Rectal smooth muscle tissue (tissue), 1 donor: ENCODE measurements at regions not wholly inside any gene's neighbourhood (a gene's known extent, or its start where the extent isn't known, plus 50 kb on each side); places are given as distances from the start of the nearest gene placed in this dataset.
"Not testable (repeated sequence)": the region's sequence is repeated elsewhere in the genome, so short reads cannot be mapped to it uniquely, and the experiment has no call there.

ENCODE experiments used
- H3K27ac ChIP-seq: one replicate; pipeline ENCODE4 v1.7.0; 2013; ENCODE audit warnings: low read depth, low read length, inconsistent platforms
- H3K27me3 ChIP-seq: one replicate; pipeline ENCODE4 v1.7.0; 2013; ENCODE audit warnings: low read length; ENCODE audit not compliant: control insufficient read depth, insufficient read depth
- H3K36me3 ChIP-seq: one replicate; pipeline ENCODE4 v1.7.0; 2013; ENCODE audit warnings: low read length; ENCODE audit not compliant: control insufficient read depth, insufficient read depth
- H3K4me1 ChIP-seq: one replicate; pipeline ENCODE4 v1.7.0; 2013; ENCODE audit warnings: low read length; ENCODE audit not compliant: control insufficient read depth, insufficient read depth
- H3K4me3 ChIP-seq: one replicate; pipeline ENCODE4 v1.7.0; 2013; ENCODE audit warnings: low read length
- H3K9ac ChIP-seq: one replicate; pipeline ENCODE4 v1.7.0; 2013; ENCODE audit warnings: low read length

DNA sequence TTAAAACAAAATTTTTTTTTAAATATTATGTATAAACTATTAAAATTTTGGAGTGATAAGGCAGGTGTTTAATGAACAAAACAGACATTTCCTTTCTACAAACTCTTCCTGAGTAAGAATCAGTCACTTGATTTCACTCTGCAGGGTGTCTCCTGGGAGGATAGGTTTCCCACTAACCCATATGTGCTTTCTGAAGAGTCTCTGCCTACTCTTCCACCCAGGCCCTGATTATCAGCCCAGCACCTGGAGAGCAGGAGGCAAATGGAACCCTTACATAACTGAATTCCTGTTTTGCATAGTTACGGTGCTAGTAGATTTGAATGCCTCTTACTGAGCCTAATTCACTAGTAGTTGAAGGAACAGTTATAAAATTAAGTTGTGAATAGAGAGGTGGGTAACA lies 1718.6 kb downstream of the SUCLG1 start:
- Histone ChIP-seq H3K36me3 (no peaks in the 10 kb centered on the region), H3K9ac (no peak overlapping the region), H3K4me3 (no peak overlapping the region)

DNA sequence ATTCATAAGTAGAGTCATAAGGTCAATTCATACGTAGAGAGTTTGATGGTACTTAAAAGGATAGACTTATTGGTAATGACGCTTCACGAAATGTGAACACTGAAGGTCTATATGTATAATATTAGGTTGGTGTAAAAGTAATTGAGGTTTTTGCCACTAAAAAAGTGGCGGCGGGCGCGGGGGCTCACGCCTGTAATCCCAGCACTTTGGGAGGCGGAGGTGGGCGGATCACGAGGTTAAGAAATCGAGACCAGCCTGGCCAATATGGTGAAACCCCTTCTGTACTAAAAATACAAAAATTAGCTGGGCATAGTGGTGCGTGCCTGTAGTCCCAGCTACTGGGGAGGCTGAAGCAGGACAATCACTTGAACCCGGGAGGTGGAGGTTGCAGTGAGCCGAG lies 1721.1 kb downstream of the SUCLG1 start:
- H3K27me3 ChIP-seq, H3K9ac ChIP-seq, H3K36me3 ChIP-seq, H3K27ac ChIP-seq, H3K4me1 ChIP-seq, H3K4me3 ChIP-seq: not testable (repeated sequence)

More for the DNA sequence above, 1718.6 kb downstream of the SUCLG1 start:
- no peak overlapping the region for H3K27ac ChIP-seq
- H3K27me3 ChIP-seq = no peaks in the 10 kb centered on the region
- H3K4me1 ChIP-seq = no peaks in the 10 kb centered on the region

DNA sequence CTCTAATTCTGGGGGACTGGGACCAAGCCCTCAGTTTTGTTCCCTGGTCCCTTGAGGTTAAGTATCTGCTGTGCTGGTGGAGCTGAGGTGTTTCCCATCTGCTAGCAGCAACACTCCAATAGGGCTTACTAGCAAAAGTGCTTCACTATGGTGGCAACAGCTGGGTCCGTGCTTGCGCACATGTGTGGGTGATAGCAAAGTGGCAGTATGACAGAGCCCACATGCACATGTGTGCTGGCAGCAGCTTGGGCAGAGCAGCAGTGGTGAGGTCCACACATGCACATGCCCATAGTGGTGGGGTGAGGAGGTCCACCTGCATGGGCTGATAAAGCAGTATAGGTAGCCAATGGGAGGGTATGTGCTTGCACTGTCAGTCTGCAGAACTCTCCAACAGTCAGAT lies 1723.7 kb downstream of the SUCLG1 start:
- no peaks in the 10 kb centered on the region for H3K36me3 ChIP-seq
- no peaks in the 10 kb centered on the region for H3K4me1 ChIP-seq
- no peak overlapping the region for H3K27ac ChIP-seq
- no peak overlapping the region for H3K4me3 ChIP-seq
- H3K27me3 ChIP-seq = no peaks in the 10 kb centered on the region
- H3K9ac ChIP-seq = no peak overlapping the region

DNA sequence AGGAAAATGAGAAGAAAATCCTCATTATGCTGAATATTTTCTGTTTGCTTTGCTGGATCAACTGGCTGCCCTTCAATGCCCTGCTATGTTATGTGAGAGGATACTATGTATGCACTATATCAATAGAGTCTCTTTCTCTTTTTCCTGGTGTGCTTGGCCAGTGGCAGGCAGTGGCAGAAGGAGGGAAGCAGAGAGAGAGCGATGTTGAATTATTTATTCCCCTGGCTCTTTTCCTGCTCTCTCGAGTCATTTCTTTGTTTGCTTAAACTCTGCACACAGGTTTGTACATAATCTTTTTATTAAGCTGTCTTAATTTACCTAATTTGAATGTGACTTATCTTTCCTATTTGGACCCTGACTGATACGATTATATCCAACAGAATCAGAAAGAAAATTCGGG lies 1727.3 kb downstream of the SUCLG1 start:
- Histone ChIP-seq H3K36me3 (no peaks in the 10 kb centered on the region), H3K9ac (no peak overlapping the region)

DNA sequence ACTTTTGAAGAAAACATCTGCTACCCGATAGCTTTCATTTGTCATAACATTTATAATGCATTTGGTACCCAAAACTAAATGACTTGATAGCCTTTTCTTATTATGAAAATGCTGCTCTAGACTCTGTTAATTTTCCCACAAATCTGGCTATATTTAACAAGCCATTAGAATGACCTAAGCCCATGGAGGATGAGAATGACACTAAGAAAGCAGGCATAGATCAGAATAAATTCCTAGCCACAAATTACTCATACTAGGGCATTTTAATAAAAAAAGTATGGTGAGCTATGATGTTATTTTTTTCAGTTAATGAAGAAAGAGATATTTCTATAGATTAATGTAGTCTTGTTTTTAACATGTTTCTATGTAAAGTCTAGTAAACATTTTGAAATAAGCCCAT lies 1728.3 kb downstream of the SUCLG1 start:
- Histone ChIP-seq H3K36me3 (no peaks in the 10 kb centered on the region), H3K4me3 (no peak overlapping the region), H3K27ac (no peak overlapping the region), H3K27me3 (no peaks in the 10 kb centered on the region), H3K9ac (no peak overlapping the region), H3K4me1 (no peaks in the 10 kb centered on the region)

More for the DNA sequence above, 1727.3 kb downstream of the SUCLG1 start:
- H3K4me1 ChIP-seq = no peaks in the 10 kb centered on the region
- H3K4me3 ChIP-seq = no peak overlapping the region
- H3K27ac ChIP-seq = no peak overlapping the region
- H3K27me3 ChIP-seq = no peaks in the 10 kb centered on the region

DNA sequence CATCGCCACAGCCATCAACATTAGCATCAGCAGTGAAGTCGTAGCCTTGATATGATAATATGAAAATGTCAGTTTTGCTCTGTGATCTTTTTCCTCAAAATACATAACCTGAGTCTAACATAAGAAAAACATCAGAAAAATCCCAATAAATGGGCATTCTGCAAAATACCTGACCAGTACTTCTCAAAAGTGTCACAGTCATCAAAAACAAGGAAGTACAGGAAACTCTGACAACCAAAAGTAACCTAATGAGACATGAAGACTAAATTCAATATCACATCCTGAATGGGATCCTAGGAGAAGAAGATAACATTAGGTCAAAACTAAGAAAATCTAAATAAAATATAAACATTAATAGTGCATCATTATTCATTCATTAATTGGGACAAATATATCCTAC lies 1731.0 kb downstream of the SUCLG1 start:
- Histone ChIP-seq H3K9ac (no peak overlapping the region), H3K27ac (no peak overlapping the region), H3K36me3 (no peaks in the 10 kb centered on the region), H3K4me3 (no peak overlapping the region), H3K27me3 (no peaks in the 10 kb centered on the region), H3K4me1 (no peaks in the 10 kb centered on the region)

GRCh38 chr2:82708681-82709080 lies 1750.4 kb downstream of the SUCLG1 start:
- H3K9ac ChIP-seq = no peak overlapping the region
- no peak overlapping the region for H3K27ac ChIP-seq
- no peaks in the 10 kb centered on the region for H3K27me3 ChIP-seq
- H3K4me3 ChIP-seq = no peak overlapping the region
- H3K36me3 ChIP-seq = no peaks in the 10 kb centered on the region
- H3K4me1 ChIP-seq = no peaks in the 10 kb centered on the region

GRCh38 chr2:82697231-82697630 lies 1761.8 kb downstream of the SUCLG1 start:
- Histone ChIP-seq H3K27me3 (no peaks in the 10 kb centered on the region), H3K4me3 (no peak overlapping the region), H3K9ac (no peak overlapping the region), H3K4me1 (no peaks in the 10 kb centered on the region), H3K36me3 (no peaks in the 10 kb centered on the region), H3K27ac (no peak overlapping the region)

- Histone ChIP-seq H3K36me3 (no peaks in the 10 kb centered on the region), H3K9ac (no peak overlapping the region), H3K4me1 (no peaks in the 10 kb centered on the region), H3K4me3 (no peak overlapping the region), H3K27ac (no peak overlapping the region), H3K27me3 (no peaks in the 10 kb centered on the region)
These were observed 1764.6 kb downstream of the SUCLG1 start for GRCh38 chr2:82694431-82694830.

GRCh38 chr2:82690757-82691411 lies 1768.2 kb downstream of the SUCLG1 start:
- H3K4me3 ChIP-seq = no peak overlapping the region
- H3K9ac ChIP-seq = no peak overlapping the region
- no peaks in the 10 kb centered on the region for H3K36me3 ChIP-seq
- H3K4me1 ChIP-seq = no peaks in the 10 kb centered on the region
- no peaks in the 10 kb centered on the region for H3K27me3 ChIP-seq
- H3K27ac ChIP-seq = no peak overlapping the region

GRCh38 chr2:82675186-82675585 lies 1783.9 kb downstream of the SUCLG1 start:
- no peak overlapping the region for H3K9ac ChIP-seq
- H3K36me3 ChIP-seq = no peaks in the 10 kb centered on the region
- H3K4me1 ChIP-seq = no peaks in the 10 kb centered on the region
- H3K4me3 ChIP-seq = no peak overlapping the region
- no peaks in the 10 kb centered on the region for H3K27me3 ChIP-seq
- no peak overlapping the region for H3K27ac ChIP-seq

DNA sequence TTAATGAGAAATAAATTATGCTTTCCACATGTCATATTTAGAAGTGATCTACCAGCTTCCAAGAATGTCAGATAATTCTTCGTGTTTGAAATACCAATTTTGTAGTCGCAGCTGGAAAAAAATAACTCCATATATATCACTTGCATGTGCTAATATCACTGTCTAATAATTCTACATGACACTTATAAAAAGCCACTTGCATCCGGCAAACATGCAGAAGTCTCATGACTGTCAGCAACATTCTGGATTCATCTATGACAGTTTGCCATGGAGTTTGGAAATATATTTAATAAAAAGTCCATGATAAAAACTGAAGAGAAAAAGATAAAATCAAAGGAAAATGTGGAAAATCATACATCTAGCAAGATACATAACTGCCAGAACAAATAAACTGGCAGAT lies 1784.4 kb downstream of the SUCLG1 start:
- Histone ChIP-seq H3K4me3 (no peak overlapping the region), H3K27me3 (no peaks in the 10 kb centered on the region), H3K4me1 (no peaks in the 10 kb centered on the region), H3K27ac (no peak overlapping the region), H3K9ac (no peak overlapping the region), H3K36me3 (no peaks in the 10 kb centered on the region)

- Histone ChIP-seq H3K27me3 (no peaks in the 10 kb centered on the region), H3K9ac (no peak overlapping the region), H3K4me3 (no peak overlapping the region), H3K4me1 (no peaks in the 10 kb centered on the region), H3K27ac (no peak overlapping the region), H3K36me3 (no peaks in the 10 kb centered on the region)
These were observed 1791.6 kb downstream of the SUCLG1 start for GRCh38 chr2:82667491-82667890.
